ENCODE measurements at regions not wholly inside any gene's neighbourhood (a gene's known extent, or its start where the extent isn't known, plus 50 kb on each side); places are given as distances from the start of the nearest gene placed in this dataset.

DNA sequence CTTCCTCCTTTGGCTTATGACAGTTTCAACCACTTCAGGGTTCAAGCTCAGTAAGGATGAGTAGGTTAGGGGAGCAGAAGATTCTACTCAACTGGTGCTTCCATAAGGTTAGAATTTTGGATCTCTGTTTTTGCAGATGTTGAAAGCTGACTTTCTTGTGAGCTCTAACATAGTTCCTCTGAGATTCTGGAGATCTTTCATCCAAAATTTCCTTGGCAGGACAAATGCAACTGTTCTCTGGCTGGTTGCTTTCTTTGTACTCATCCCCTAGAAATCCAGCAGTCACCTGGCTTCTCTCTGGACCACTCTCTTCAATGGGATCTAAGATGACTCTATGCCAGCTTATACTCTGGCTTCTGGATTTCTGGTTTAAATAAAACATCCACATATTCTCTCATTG is 189.6 kb downstream of the ESM1 start:
- TF ChIP-seq CTCF (IDR thresholded peaks at IDR 0.05 in 4 of 5, conservative IDR thresholded peaks at IDR 0.05 in 1 of 5) = no peak
- no peak for TF ChIP-seq POLR2A (IDR thresholded peaks at IDR 0.05)
